Activated T-cell treated with anti-CD3 and anti-CD28 coated beads, Interleukin-2, amount 50 U/mL, for 24 hours (primary cell): ENCODE measurements at regions not wholly inside any gene's neighbourhood (a gene's known extent, or its start where the extent isn't known, plus 50 kb on each side); places are given as distances from the start of the nearest gene placed in this dataset.

Experiments
- DNase-seq: peaks from one replicate; pipeline ENCODE4 v3.0.0-alpha.2; 2020
- H3K27ac Mint-ChIP-seq: 2 replicates; pipeline ENCODE4 v1.8.0; 2020; ENCODE audit warnings: mild to moderate bottlenecking, mixed read lengths
- H3K27me3 Mint-ChIP-seq: 2 replicates; pipeline ENCODE4 v1.8.0; 2020; ENCODE audit warnings: mixed read lengths
- H3K36me3 Mint-ChIP-seq: 2 replicates; pipeline ENCODE4 v1.8.0; 2020; ENCODE audit warnings: low read depth, mixed read lengths
- H3K4me1 Mint-ChIP-seq: 2 replicates; pipeline ENCODE4 v1.8.0; 2020; ENCODE audit warnings: low read depth, mixed read lengths
- H3K4me3 Mint-ChIP-seq: 2 replicates; pipeline ENCODE4 v1.8.0; 2020; ENCODE audit warnings: mild to moderate bottlenecking, moderate library complexity, mixed read lengths
- H3K9me3 Mint-ChIP-seq: 2 replicates; pipeline ENCODE4 v1.8.0; 2020; ENCODE audit warnings: mixed read lengths

GRCh38 chr10:130466271-130466997, 330.2 kb downstream of the GLRX3 start:
- H3K4me3 Mint-ChIP-seq = no peak overlapping the region
- no peaks in the 10 kb centered on the region for H3K27me3 Mint-ChIP-seq
- H3K9me3 Mint-ChIP-seq = peaks cover 2% of the 10 kb centered on the region

GRCh38 chr10:130470286-130470685, 334.1 kb downstream of the GLRX3 start:
- Mint-ChIP-seq H3K27me3 (no peaks in the 10 kb centered on the region), H3K4me1 (no peaks in the 10 kb centered on the region), H3K36me3 (no peaks in the 10 kb centered on the region), H3K9me3 (peaks cover 2% of the 10 kb centered on the region), H3K27ac (no peak overlapping the region), H3K4me3 (no peak overlapping the region)
- DNase-seq = no peak

More at GRCh38 chr10:130466271-130466997, 330.2 kb downstream of the GLRX3 start:
- Mint-ChIP-seq H3K27ac (no peak overlapping the region), H3K4me1 (no peaks in the 10 kb centered on the region), H3K36me3 (no peaks in the 10 kb centered on the region)
- DNase-seq = no peak

- no peaks in the 10 kb centered on the region for H3K27me3 Mint-ChIP-seq
- no peaks in the 10 kb centered on the region for H3K4me1 Mint-ChIP-seq
- H3K9me3 Mint-ChIP-seq = peaks cover 2% of the 10 kb centered on the region
- DNase-seq = no peak
- no peaks in the 10 kb centered on the region for H3K36me3 Mint-ChIP-seq
- no peak overlapping the region for H3K4me3 Mint-ChIP-seq
- no peak overlapping the region for H3K27ac Mint-ChIP-seq
Measured at GRCh38 chr10:130470973-130471372, 334.8 kb downstream of the GLRX3 start.

- no peaks in the 10 kb centered on the region for H3K36me3 Mint-ChIP-seq
- no peaks in the 10 kb centered on the region for H3K4me1 Mint-ChIP-seq
- peaks cover 2% of the 10 kb centered on the region for H3K9me3 Mint-ChIP-seq
- H3K27me3 Mint-ChIP-seq = no peaks in the 10 kb centered on the region
- H3K4me3 Mint-ChIP-seq = no peak overlapping the region
- no peak overlapping the region for H3K27ac Mint-ChIP-seq
- no peak for DNase-seq
Measured at GRCh38 chr10:130471486-130471885, 335.3 kb downstream of the GLRX3 start.

GRCh38 chr10:130472236-130472635, 336.0 kb downstream of the GLRX3 start:
- Mint-ChIP-seq H3K4me3 (no peak overlapping the region), H3K9me3 (peaks cover 2% of the 10 kb centered on the region), H3K27me3 (no peaks in the 10 kb centered on the region), H3K36me3 (no peaks in the 10 kb centered on the region), H3K4me1 (no peaks in the 10 kb centered on the region), H3K27ac (no peak overlapping the region)
- no peak for DNase-seq

GRCh38 chr10:130474591-130474990, 338.4 kb downstream of the GLRX3 start:
- no peak overlapping the region for H3K27ac Mint-ChIP-seq
- H3K36me3 Mint-ChIP-seq = no peaks in the 10 kb centered on the region
- H3K4me3 Mint-ChIP-seq = no peak overlapping the region
- no peak for DNase-seq
- H3K4me1 Mint-ChIP-seq = no peaks in the 10 kb centered on the region
- H3K27me3 Mint-ChIP-seq = no peaks in the 10 kb centered on the region
- H3K9me3 Mint-ChIP-seq = no peaks in the 10 kb centered on the region

- no peak overlapping the region for H3K27ac Mint-ChIP-seq
- H3K4me3 Mint-ChIP-seq = no peak overlapping the region
- no peaks in the 10 kb centered on the region for H3K9me3 Mint-ChIP-seq
- H3K4me1 Mint-ChIP-seq = no peaks in the 10 kb centered on the region
- H3K27me3 Mint-ChIP-seq = no peaks in the 10 kb centered on the region
- no peaks in the 10 kb centered on the region for H3K36me3 Mint-ChIP-seq
- no peak for DNase-seq
Measured at GRCh38 chr10:130477360-130477759, 341.2 kb downstream of the GLRX3 start.

- no peaks in the 10 kb centered on the region for H3K9me3 Mint-ChIP-seq
Measured at GRCh38 chr10:130479146-130479545, 343.0 kb downstream of the GLRX3 start.

GRCh38 chr10:130479926-130480325, 343.7 kb downstream of the GLRX3 start:
- no peak for DNase-seq
- Mint-ChIP-seq H3K9me3 (no peaks in the 10 kb centered on the region), H3K36me3 (no peaks in the 10 kb centered on the region), H3K4me1 (no peaks in the 10 kb centered on the region), H3K27ac (no peak overlapping the region), H3K4me3 (no peak overlapping the region), H3K27me3 (no peaks in the 10 kb centered on the region)

More at GRCh38 chr10:130479146-130479545, 343.0 kb downstream of the GLRX3 start:
- Mint-ChIP-seq H3K4me3 (no peak overlapping the region), H3K27me3 (no peaks in the 10 kb centered on the region), H3K27ac (no peak overlapping the region), H3K36me3 (no peaks in the 10 kb centered on the region), H3K4me1 (no peaks in the 10 kb centered on the region)
- no peak for DNase-seq

- Mint-ChIP-seq H3K9me3 (no peaks in the 10 kb centered on the region), H3K4me1 (no peaks in the 10 kb centered on the region), H3K27ac (no peak overlapping the region), H3K36me3 (no peaks in the 10 kb centered on the region), H3K27me3 (no peaks in the 10 kb centered on the region), H3K4me3 (no peak overlapping the region)
- no peak for DNase-seq
Measured at GRCh38 chr10:130480491-130480890, 344.3 kb downstream of the GLRX3 start.

GRCh38 chr10:130481076-130481930, 345.1 kb downstream of the GLRX3 start:
- Mint-ChIP-seq H3K9me3 (no peaks in the 10 kb centered on the region), H3K4me3 (no peak overlapping the region), H3K36me3 (no peaks in the 10 kb centered on the region), H3K27me3 (no peaks in the 10 kb centered on the region), H3K4me1 (no peaks in the 10 kb centered on the region), H3K27ac (no peak overlapping the region)
- no peak for DNase-seq

- DNase-seq = no peak
- Mint-ChIP-seq H3K4me3 (no peak overlapping the region), H3K36me3 (no peaks in the 10 kb centered on the region), H3K27me3 (no peaks in the 10 kb centered on the region), H3K27ac (no peak overlapping the region), H3K9me3 (no peaks in the 10 kb centered on the region), H3K4me1 (no peaks in the 10 kb centered on the region)
Measured at GRCh38 chr10:130481936-130482335, 345.7 kb downstream of the GLRX3 start.

GRCh38 chr10:130483691-130484467, 347.7 kb downstream of the GLRX3 start:
- Mint-ChIP-seq H3K36me3 (no peaks in the 10 kb centered on the region), H3K27me3 (no peaks in the 10 kb centered on the region), H3K4me1 (no peaks in the 10 kb centered on the region), H3K9me3 (no peaks in the 10 kb centered on the region), H3K4me3 (no peak overlapping the region), H3K27ac (no peak overlapping the region)
- no peak for DNase-seq

GRCh38 chr10:130484468-130485180, 348.4 kb downstream of the GLRX3 start:
- H3K27me3 Mint-ChIP-seq = no peaks in the 10 kb centered on the region
- H3K4me1 Mint-ChIP-seq = no peaks in the 10 kb centered on the region
- no peaks in the 10 kb centered on the region for H3K9me3 Mint-ChIP-seq
- H3K36me3 Mint-ChIP-seq = no peaks in the 10 kb centered on the region
- no peak overlapping the region for H3K27ac Mint-ChIP-seq
- no peak overlapping the region for H3K4me3 Mint-ChIP-seq
- no peak for DNase-seq
